ENCODE measurements at regions not wholly inside any gene's neighbourhood (a gene's known extent, or its start where the extent isn't known, plus 50 kb on each side); places are given as distances from the start of the nearest gene placed in this dataset.

DNA sequence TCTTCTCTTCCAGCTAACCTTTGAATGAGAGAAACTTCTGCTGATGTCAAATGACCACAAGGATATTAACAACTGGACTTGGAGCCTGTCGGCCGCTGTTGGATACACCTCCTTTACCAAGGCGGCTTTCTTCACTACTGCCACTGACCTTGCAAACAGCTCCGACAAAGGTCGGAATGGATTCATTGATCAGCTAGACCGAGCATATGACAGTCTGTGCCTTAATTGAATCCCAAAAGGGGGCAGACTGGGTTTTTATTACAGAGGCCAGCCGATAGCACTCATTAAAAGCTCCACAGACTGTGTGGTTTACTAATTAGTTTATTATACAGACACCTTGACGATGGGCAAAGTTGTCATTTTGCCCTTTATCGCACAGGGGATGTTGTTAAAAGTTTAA, 394.5 kb downstream of the RERGL start:
- no peak overlapping the region for H3K27ac ChIP-seq
- H3K4me1 ChIP-seq: no peaks in the 10 kb centered on the region
- H3K9me3 ChIP-seq: no peaks in the 10 kb centered on the region
- ATAC-seq (no peak), DNase-seq (no peak)
- H3K36me3 ChIP-seq: no peaks in the 10 kb centered on the region
- no peak for TF ChIP-seq CTCF (IDR thresholded peaks at IDR 0.05)
- intact Hi-C loops (cut with DNase I): no loop called here
- H3K4me3 ChIP-seq: no peak overlapping the region
- whole genome bisulfite sequencing (ENCODE audit: insufficient coverage, low coverage, low lambda C conversion rate, missing lambda C conversion rate): 26% methylated on average over 9 of the region's 9 CpGs
- H3K27me3 ChIP-seq: peaks cover 0 to 4% of the 10 kb centered on the region in 2 donors

- no peak for DNase-seq
- Histone ChIP-seq H3K9me3 (no peaks in the 10 kb centered on the region), H3K27me3 (peaks cover 0 to 4% of the 10 kb centered on the region in 2 donors), H3K27ac (no peak overlapping the region), H3K4me1 (no peaks in the 10 kb centered on the region), H3K36me3 (no peaks in the 10 kb centered on the region), H3K4me3 (no peak overlapping the region)
- 71% methylated on average over 1 of the region's 2 CpGs for WGBS (ENCODE audit: insufficient coverage, low coverage, low lambda C conversion rate, missing lambda C conversion rate)
- intact Hi-C loops (cut with DNase I): no loop called here
- ATAC-seq: no peak
- TF ChIP-seq CTCF (IDR thresholded peaks at IDR 0.05): no peak
- TF ChIP-seq POLR2A (IDR thresholded peaks at IDR 0.05): no peak
Observed at GRCh38 chr12:17691369-17691768, 398.6 kb downstream of the RERGL start.

DNA sequence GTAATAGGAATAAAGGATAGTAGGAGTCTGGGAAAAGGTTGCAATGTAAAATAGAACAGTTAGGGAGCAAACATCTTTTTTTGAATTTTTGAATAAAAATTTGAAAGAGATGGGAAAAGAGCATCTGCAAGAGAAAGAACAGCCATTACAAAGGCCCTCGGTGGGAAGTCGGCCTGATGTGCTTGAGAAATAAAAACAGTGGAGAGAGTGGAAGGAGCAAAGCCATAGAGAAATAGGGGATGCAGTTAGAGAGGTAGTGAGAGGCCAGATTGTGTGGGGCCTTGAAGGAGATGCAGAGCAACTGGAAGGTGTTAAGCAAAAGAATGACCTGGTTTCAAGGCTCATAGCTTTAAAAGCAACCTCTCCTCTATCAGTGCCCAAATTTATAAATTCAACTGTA, 409.8 kb downstream of the RERGL start:
- Histone ChIP-seq H3K36me3 (no peaks in the 10 kb centered on the region), H3K4me1 (no peaks in the 10 kb centered on the region), H3K27me3 (no peaks in the 10 kb centered on the region), H3K27ac (no peak overlapping the region), H3K9me3 (no peaks in the 10 kb centered on the region), H3K4me3 (no peak overlapping the region)
- intact Hi-C loops (cut with DNase I): no loop called here
- DNase-seq (no peak), ATAC-seq (no peak)
- TF ChIP-seq POLR2A (IDR thresholded peaks at IDR 0.05) (no peak), CTCF (IDR thresholded peaks at IDR 0.05) (no peak)
- WGBS (ENCODE audit: insufficient coverage, low coverage, low lambda C conversion rate, missing lambda C conversion rate): 26% methylated on average over 2 of the region's 2 CpGs

DNA sequence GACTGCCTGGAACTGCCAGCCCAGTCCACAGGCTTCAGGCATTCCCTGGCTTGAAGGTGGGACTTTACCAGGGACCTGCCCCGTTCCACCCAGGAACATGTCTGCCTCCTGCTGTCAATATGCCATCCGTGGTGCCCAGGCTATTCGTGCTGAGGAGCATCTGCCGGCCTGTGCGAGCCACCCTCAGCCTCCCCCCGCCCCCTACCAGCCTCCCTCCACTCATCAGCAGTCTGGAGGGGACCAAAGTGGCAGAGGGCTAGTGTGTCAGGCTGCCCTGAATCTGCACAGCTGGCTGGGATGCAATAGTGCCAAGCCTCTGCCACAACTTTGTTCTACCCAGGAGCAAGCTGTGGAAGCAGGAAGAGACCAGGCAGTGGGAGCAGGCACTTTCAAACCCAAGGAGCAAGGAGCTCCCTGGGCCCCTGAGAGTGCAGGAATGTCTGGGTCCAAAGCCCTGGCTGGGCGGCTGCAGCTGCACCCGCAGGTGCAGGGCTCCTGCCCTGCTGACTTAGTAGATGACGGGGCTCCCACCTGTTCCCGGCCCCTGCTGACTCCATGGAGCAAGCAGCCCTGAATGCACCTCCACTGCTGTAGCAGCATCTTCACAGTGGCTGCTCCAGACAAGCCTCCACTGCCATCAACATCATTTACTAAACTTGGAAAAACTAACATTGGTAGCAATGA, 423.2 kb downstream of the RERGL start:
- H3K4me3 ChIP-seq: no peak overlapping the region
- no peaks in the 10 kb centered on the region for H3K4me1 ChIP-seq
- no peaks in the 10 kb centered on the region for H3K27me3 ChIP-seq
- H3K27ac ChIP-seq: no peak overlapping the region
- peak in 1 of 4 donors; percentile 27 for ATAC-seq
- WGBS (ENCODE audit: insufficient coverage, low coverage, low lambda C conversion rate, missing lambda C conversion rate): 20% methylated on average over 1 of the region's 10 CpGs
- intact Hi-C loops (cut with DNase I): no loop called here
- H3K36me3 ChIP-seq: no peaks in the 10 kb centered on the region
- no peaks in the 10 kb centered on the region for H3K9me3 ChIP-seq
- no peak for DNase-seq
- TF ChIP-seq CTCF (IDR thresholded peaks at IDR 0.05) (no peak), POLR2A (IDR thresholded peaks at IDR 0.05) (no peak)

DNA sequence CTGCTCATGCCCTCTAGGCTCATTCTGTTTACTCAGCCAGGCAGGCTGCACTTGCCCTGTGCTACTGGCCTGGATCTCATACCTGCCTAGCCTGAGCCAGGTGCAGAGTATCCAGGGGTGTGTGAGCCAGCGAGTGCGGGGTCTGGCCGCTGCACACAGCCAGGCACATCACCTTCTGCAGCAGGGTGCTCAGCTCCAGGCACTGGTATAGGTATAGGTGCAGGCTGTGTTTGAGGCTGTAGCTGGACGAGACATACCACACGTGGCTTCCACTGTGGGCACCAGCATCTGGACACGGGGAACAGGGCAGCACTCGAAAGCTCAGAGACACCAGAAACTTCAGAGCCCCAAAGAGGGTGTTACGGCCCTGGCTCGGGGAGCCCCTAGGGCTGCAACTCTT, 424.2 kb downstream of the RERGL start:
- TF ChIP-seq CTCF (IDR thresholded peaks at IDR 0.05): no peak
- no peak for TF ChIP-seq POLR2A (IDR thresholded peaks at IDR 0.05)
- H3K9me3 ChIP-seq: no peaks in the 10 kb centered on the region
- WGBS (ENCODE audit: insufficient coverage, low coverage, low lambda C conversion rate, missing lambda C conversion rate): no CpG with 5 or more reads among the region's 9 CpGs
- H3K4me3 ChIP-seq: no peak overlapping the region
- H3K36me3 ChIP-seq: no peaks in the 10 kb centered on the region
- no peak overlapping the region for H3K27ac ChIP-seq
- H3K4me1 ChIP-seq: no peaks in the 10 kb centered on the region
- DNase-seq: no peak
- ATAC-seq: no peak
- intact Hi-C loops (cut with DNase I): no loop called here
- no peaks in the 10 kb centered on the region for H3K27me3 ChIP-seq

Data from right lobe of liver (tissue), 6 donors.